AG20443 (cell line): ENCODE measurements at regions not wholly inside any gene's neighbourhood (a gene's known extent, or its start where the extent isn't known, plus 50 kb on each side); places are given as distances from the start of the nearest gene placed in this dataset.

Source experiments
- DNase-seq: peaks from one replicate; pipeline ENCODE4 v3.0.0; 2012; ENCODE audit warnings: low spot score, mixed read lengths

GRCh38 chr6:9521152-9521530, 893.7 kb downstream of the TFAP2A start:
- no peak for DNase-seq

- peak; percentile 60 for DNase-seq
These were observed 894.3 kb downstream of the TFAP2A start for GRCh38 chr6:9520417-9521151.

- DNase-seq: no peak
These were observed 896.4 kb downstream of the TFAP2A start for GRCh38 chr6:9518431-9518830.

- DNase-seq: no peak
These were observed 897.1 kb downstream of the TFAP2A start for GRCh38 chr6:9517806-9518205.

GRCh38 chr6:9515633-9516606, 899.0 kb downstream of the TFAP2A start:
- DNase-seq: peak; percentile 80

GRCh38 chr6:9514146-9514545, 900.7 kb downstream of the TFAP2A start:
- no peak for DNase-seq

GRCh38 chr6:9511157-9511556, 903.7 kb downstream of the TFAP2A start:
- no peak for DNase-seq

GRCh38 chr6:9507136-9507895, 907.6 kb downstream of the TFAP2A start:
- no peak for DNase-seq

- no peak for DNase-seq
These were observed 910.7 kb downstream of the TFAP2A start for GRCh38 chr6:9504191-9504590.

- DNase-seq: peak; percentile 39
These were observed 911.6 kb downstream of the TFAP2A start for GRCh38 chr6:9503111-9503761.

GRCh38 chr6:9499709-9500108, 915.2 kb downstream of the TFAP2A start:
- peak; percentile 47 for DNase-seq

- DNase-seq: peak; percentile 13
These were observed 918.0 kb downstream of the TFAP2A start for GRCh38 chr6:9496837-9497236.

GRCh38 chr6:9494864-9495263, 920.0 kb downstream of the TFAP2A start:
- DNase-seq: peak; percentile 43

- no peak for DNase-seq
These were observed 922.1 kb downstream of the TFAP2A start for GRCh38 chr6:9492790-9493189.

GRCh38 chr6:9487128-9487527, 927.7 kb downstream of the TFAP2A start:
- no peak for DNase-seq

GRCh38 chr6:9485992-9486391, 928.9 kb downstream of the TFAP2A start:
- DNase-seq: no peak

- DNase-seq: no peak
These were observed 930.2 kb downstream of the TFAP2A start for GRCh38 chr6:9484686-9485085.

- peak; percentile 27 for DNase-seq
These were observed 930.8 kb downstream of the TFAP2A start for GRCh38 chr6:9484091-9484490.

GRCh38 chr6:9482030-9482738, 932.7 kb downstream of the TFAP2A start:
- DNase-seq: peak; percentile 81

- no peak for DNase-seq
These were observed 933.4 kb downstream of the TFAP2A start for GRCh38 chr6:9481292-9482029.
